ENCODE measurements at regions not wholly inside any gene's neighbourhood (a gene's known extent, or its start where the extent isn't known, plus 50 kb on each side); places are given as distances from the start of the nearest gene placed in this dataset.
"Not testable (repeated sequence)": the region's sequence is repeated elsewhere in the genome, so short reads cannot be mapped to it uniquely, and the experiment has no call there.

DNA sequence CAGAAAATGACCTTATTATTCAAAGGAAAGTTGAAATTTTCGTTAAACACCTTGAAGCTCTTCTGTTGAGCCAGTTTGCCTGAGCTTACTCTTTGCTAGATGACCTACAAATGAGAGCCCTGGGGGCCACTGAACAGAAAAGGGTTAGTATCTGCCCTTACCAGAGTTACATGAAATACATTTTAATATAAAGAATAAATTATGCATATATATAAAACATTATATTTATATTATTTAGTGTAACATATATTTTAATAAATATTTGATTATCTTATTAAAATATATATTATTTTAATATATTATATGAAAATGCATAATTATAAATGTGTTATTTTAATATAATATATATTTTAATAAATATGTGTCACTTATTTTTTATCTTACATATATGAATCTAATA, 628.4 kb upstream of the TPK1 start:
- H3K36me3 Mint-ChIP-seq (ENCODE audit: low read depth), result no peaks in the 10 kb centered on the region
- no peak overlapping the region for H3K4me3 Mint-ChIP-seq
- DNase-seq, result no peak
- no peaks in the 10 kb centered on the region; the same call in 1 of the 2 replicates for H3K27me3 Mint-ChIP-seq (ENCODE audit: insufficient read depth)
- no peak overlapping the region for H3K27ac Mint-ChIP-seq
- H3K4me1 Mint-ChIP-seq (ENCODE audit: low read depth), result no peaks in the 10 kb centered on the region
- H3K9me3 Mint-ChIP-seq, result peaks cover 40% of the 10 kb centered on the region
- TF ChIP-seq, protein P1, sequence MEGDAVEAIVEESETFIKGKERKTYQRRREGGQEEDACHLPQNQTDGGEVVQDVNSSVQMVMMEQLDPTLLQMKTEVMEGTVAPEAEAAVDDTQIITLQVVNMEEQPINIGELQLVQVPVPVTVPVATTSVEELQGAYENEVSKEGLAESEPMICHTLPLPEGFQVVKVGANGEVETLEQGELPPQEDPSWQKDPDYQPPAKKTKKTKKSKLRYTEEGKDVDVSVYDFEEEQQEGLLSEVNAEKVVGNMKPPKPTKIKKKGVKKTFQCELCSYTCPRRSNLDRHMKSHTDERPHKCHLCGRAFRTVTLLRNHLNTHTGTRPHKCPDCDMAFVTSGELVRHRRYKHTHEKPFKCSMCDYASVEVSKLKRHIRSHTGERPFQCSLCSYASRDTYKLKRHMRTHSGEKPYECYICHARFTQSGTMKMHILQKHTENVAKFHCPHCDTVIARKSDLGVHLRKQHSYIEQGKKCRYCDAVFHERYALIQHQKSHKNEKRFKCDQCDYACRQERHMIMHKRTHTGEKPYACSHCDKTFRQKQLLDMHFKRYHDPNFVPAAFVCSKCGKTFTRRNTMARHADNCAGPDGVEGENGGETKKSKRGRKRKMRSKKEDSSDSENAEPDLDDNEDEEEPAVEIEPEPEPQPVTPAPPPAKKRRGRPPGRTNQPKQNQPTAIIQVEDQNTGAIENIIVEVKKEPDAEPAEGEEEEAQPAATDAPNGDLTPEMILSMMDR (IDR thresholded peaks at IDR 0.05), result no peak

DNA sequence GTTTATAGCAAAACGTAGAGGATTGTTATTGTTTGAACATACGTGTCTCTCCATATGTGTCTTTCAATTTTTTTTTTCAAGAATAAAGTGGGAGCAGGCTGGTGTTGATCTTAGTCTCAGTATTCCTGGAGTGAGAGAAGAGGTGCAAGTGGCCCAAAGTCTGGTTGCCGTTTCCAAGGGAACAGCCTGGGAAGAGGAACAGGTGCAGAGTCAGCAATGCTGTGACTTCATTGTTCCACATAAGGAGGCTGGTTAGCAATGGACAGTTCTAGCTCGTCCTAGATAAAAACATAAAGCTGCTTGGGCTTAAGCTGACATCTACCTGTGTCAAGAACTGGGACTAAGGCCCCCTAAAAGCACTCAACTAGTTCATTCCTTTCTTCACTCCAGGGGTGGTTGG, 626.6 kb upstream of the TPK1 start:
- Mint-ChIP-seq H3K4me1 (ENCODE audit: low read depth) (no peaks in the 10 kb centered on the region), H3K27me3 (ENCODE audit: insufficient read depth) (no peaks in the 10 kb centered on the region; the same call in 1 of the 2 replicates), H3K36me3 (ENCODE audit: low read depth) (no peaks in the 10 kb centered on the region), H3K27ac (no peak overlapping the region), H3K4me3 (no peak overlapping the region), H3K9me3 (peaks cover 35% of the 10 kb centered on the region)
- TF ChIP-seq, protein P1 (IDR thresholded peaks at IDR 0.05), result no peak
- no peak for DNase-seq

DNA sequence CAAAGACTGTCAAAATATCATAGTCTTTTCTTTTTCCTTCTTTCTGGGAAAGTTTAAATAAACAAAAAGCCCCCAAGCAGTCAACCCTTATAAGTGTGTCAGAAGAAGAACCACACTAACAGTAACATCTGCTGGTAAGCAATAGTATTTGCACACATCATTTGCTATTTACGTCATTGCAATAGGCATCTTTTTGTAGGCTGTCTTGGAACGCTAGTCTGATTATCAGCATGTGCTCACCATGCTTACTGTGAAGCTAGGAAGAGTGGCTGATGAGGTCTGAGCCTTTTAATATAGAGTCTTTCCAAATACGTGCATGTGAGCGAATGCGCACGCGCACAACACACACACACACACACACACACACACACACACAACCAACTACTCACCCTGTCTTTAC, 599.0 kb upstream of the TPK1 start:
- Mint-ChIP-seq H3K27me3 (ENCODE audit: insufficient read depth) (no peaks in the 10 kb centered on the region), H3K36me3 (ENCODE audit: low read depth) (no peaks in the 10 kb centered on the region), H3K4me3 (no peak overlapping the region), H3K27ac (no peak overlapping the region), H3K4me1 (ENCODE audit: low read depth) (no peaks in the 10 kb centered on the region), H3K9me3 (peaks cover 45% of the 10 kb centered on the region)
- DNase-seq, result no peak
- TF ChIP-seq, protein P1 (IDR thresholded peaks at IDR 0.05), result no peak

DNA sequence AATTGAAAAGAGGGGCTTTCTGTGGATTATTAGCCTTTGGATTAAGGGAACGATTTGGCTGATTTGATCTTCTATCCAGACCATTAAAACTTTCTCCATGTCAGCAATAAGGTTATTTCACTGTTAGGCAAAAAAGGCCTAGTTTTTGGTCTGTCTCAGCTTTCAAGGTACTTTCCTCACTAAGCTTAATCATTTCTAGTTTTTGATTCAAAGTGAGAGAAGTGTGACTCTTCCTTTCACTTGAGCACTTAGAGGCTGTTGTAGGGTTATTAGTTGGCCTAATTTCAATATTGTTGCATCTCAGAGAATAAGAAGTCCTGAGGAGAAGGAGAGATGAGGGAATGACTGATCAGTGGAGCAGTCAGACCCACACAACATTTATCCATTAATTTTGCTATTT, 596.0 kb upstream of the TPK1 start:
- Mint-ChIP-seq H3K4me3 (no peak overlapping the region), H3K36me3 (ENCODE audit: low read depth) (peaks cover 5% of the 10 kb centered on the region; the same call in 1 of the 2 replicates), H3K27ac (no peak overlapping the region), H3K4me1 (ENCODE audit: low read depth) (no peaks in the 10 kb centered on the region), H3K27me3 (ENCODE audit: insufficient read depth) (no peaks in the 10 kb centered on the region), H3K9me3 (peaks cover 69% of the 10 kb centered on the region)
- TF ChIP-seq, protein P1 (IDR thresholded peaks at IDR 0.05), result no peak
- DNase-seq, result no peak

DNA sequence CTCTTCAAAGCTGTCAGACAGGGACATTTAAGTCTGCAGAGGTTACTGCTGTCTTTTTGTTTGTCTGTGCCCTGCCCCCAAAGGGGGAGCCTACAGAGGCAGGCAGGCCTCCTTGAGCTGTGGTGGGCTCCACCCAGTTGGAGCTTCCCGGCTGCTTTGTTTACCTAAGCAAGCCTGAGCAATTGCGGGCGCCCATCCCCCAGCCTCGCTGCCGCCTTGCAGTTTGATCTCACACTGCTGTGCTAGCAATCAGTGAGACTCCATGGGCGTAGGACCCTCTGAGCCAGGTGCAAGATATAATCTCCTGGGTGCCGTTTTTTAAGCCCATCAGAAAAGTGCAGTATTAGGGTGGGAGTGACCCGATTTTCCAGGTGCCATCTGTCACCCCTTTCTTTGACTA, 582.6 kb upstream of the TPK1 start:
- not testable (repeated sequence) for H3K4me3 Mint-ChIP-seq; H3K36me3 Mint-ChIP-seq (ENCODE audit: low read depth); H3K27me3 Mint-ChIP-seq (ENCODE audit: insufficient read depth); DNase-seq; H3K27ac Mint-ChIP-seq; H3K4me1 Mint-ChIP-seq (ENCODE audit: low read depth)
- H3K9me3 Mint-ChIP-seq, result peaks cover 36% of the 10 kb centered on the region

DNA sequence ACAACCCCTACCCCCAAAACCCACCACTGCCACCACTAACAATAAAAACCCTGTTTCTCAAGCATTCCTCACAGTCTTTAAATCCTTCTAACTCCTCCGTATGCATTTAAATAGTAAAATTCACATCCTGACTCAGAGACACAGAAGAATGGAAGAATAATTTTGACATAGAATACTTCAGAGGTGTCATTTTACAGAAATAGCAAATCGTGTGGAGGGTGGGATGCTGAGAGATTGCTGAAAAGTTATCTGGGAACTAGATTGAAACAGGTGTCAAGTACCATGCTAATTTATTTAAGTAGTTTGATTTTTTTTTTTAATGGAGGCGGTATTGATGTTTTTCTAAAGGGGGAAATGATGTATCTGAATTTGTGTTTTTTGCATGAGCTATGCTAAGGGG, 575.2 kb upstream of the TPK1 start:
- H3K36me3 Mint-ChIP-seq (ENCODE audit: low read depth), result no peaks in the 10 kb centered on the region
- no peaks in the 10 kb centered on the region for H3K4me1 Mint-ChIP-seq (ENCODE audit: low read depth)

More for the DNA sequence above, 575.2 kb upstream of the TPK1 start:
- TF ChIP-seq, protein P1 (IDR thresholded peaks at IDR 0.05), result no peak
- Mint-ChIP-seq H3K27me3 (ENCODE audit: insufficient read depth) (no peaks in the 10 kb centered on the region), H3K27ac (no peak overlapping the region), H3K4me3 (no peak overlapping the region; the same call in 1 of the 2 replicates), H3K9me3 (peaks cover 54% of the 10 kb centered on the region)
- no peak for DNase-seq

Measured in HFFc6 (cell line).